ENCODE measurements at regions not wholly inside any gene's neighbourhood (a gene's known extent, or its start where the extent isn't known, plus 50 kb on each side); places are given as distances from the start of the nearest gene placed in this dataset.

- in situ Hi-C loops (cut with HindIII; ENCODE audit: low pct_unique_long_range_greater_than_20kb, low sequenced_read_pairs), result no loop called here
- Histone ChIP-seq H3K4me1 (ENCODE audit: control insufficient read depth, insufficient read depth, low read length) (no peaks in the 10 kb centered on the region), H3K4me3 (ENCODE audit: low read depth in 2 of 2, low read length in 2 of 2) (no peak overlapping the region), H3K27ac (ENCODE audit: low read length) (no peak overlapping the region), H3K27me3 (ENCODE audit: control insufficient read depth, insufficient read depth, low read length) (no peaks in the 10 kb centered on the region), H3K36me3 (ENCODE audit: control insufficient read depth, insufficient read depth, low read length) (no peaks in the 10 kb centered on the region), H3K9me3 (ENCODE audit: control insufficient read depth, insufficient read depth, low read depth, low read length) (no peaks in the 10 kb centered on the region)
- no peak for DNase-seq (ENCODE audit: low read depth, low spot score)
- ATAC-seq, result no peak
- intact Hi-C loops (cut with micrococcal nuclease; ENCODE audit: unreplicated experiment), result no loop called here
- no TSS peak for BruUV-seq (replicated peaks)
- TF ChIP-seq POLR2AphosphoS5 (IDR thresholded peaks at IDR 0.05; ENCODE audit: low read depth, low read length) (no peak), REST (IDR thresholded peaks at IDR 0.05; ENCODE audit: insufficient read depth in 1 of 2, low read depth in 2 of 2, low read length in 1 of 2) (no peak), TCF7L2 (IDR thresholded peaks at IDR 0.05; ENCODE audit: low read depth, low read length) (no peak), SIN3A (IDR thresholded peaks at IDR 0.05; ENCODE audit: borderline replicate concordance, insufficient read depth, low read depth, low read length) (no peak), CTCF (IDR thresholded peaks at IDR 0.05) (no peak)
- ChIA-PET POLR2A (no interaction called here), CTCF (no interaction called here)
Measured at GRCh38 chr11:91563176-91563575, 661.4 kb upstream of the FAT3 start.

GRCh38 chr11:91560434-91560833 is 664.2 kb upstream of the FAT3 start:
- DNase-seq (ENCODE audit: low read depth, low spot score) (no peak), ATAC-seq (no peak)
- Histone ChIP-seq H3K9me3 (ENCODE audit: control insufficient read depth, insufficient read depth, low read depth, low read length) (no peaks in the 10 kb centered on the region), H3K36me3 (ENCODE audit: control insufficient read depth, insufficient read depth, low read length) (no peaks in the 10 kb centered on the region), H3K4me3 (ENCODE audit: low read depth in 2 of 2, low read length in 2 of 2) (no peak overlapping the region), H3K4me1 (ENCODE audit: control insufficient read depth, insufficient read depth, low read length) (no peaks in the 10 kb centered on the region), H3K27me3 (ENCODE audit: control insufficient read depth, insufficient read depth, low read length) (no peaks in the 10 kb centered on the region), H3K27ac (ENCODE audit: low read length) (no peak overlapping the region)
- BruUV-seq (replicated peaks), result no TSS peak
- ChIA-PET CTCF (no interaction called here), POLR2A (no interaction called here)
- TF ChIP-seq CTCF (IDR thresholded peaks at IDR 0.05), result no peak
- TF ChIP-seq SIN3A (IDR thresholded peaks at IDR 0.05; ENCODE audit: borderline replicate concordance, insufficient read depth, low read depth, low read length), result no peak
- no peak for TF ChIP-seq POLR2AphosphoS5 (IDR thresholded peaks at IDR 0.05; ENCODE audit: low read depth, low read length)
- intact Hi-C loops (cut with micrococcal nuclease; ENCODE audit: unreplicated experiment) (no loop called here), in situ Hi-C loops (cut with HindIII; ENCODE audit: low pct_unique_long_range_greater_than_20kb, low sequenced_read_pairs) (no loop called here)

GRCh38 chr11:91538065-91538464 is 686.6 kb upstream of the FAT3 start:
- ChIA-PET CTCF (no interaction called here), POLR2A (no interaction called here)
- Histone ChIP-seq H3K27ac (ENCODE audit: low read length) (no peak overlapping the region), H3K9me3 (ENCODE audit: control insufficient read depth, insufficient read depth, low read depth, low read length) (no peaks in the 10 kb centered on the region), H3K4me1 (ENCODE audit: control insufficient read depth, insufficient read depth, low read length) (no peaks in the 10 kb centered on the region), H3K27me3 (ENCODE audit: control insufficient read depth, insufficient read depth, low read length) (no peaks in the 10 kb centered on the region), H3K4me3 (ENCODE audit: low read depth in 2 of 2, low read length in 2 of 2) (no peak overlapping the region), H3K36me3 (ENCODE audit: control insufficient read depth, insufficient read depth, low read length) (no peaks in the 10 kb centered on the region)
- intact Hi-C loops (cut with micrococcal nuclease; ENCODE audit: unreplicated experiment), result no loop called here
- BruUV-seq (replicated peaks), result no TSS peak
- DNase-seq (ENCODE audit: low read depth, low spot score) (no peak), ATAC-seq (no peak)
- no peak for TF ChIP-seq CTCF (IDR thresholded peaks at IDR 0.05)
- TF ChIP-seq TCF7L2 (IDR thresholded peaks at IDR 0.05; ENCODE audit: low read depth, low read length), result no peak
- no peak for TF ChIP-seq SIN3A (IDR thresholded peaks at IDR 0.05; ENCODE audit: borderline replicate concordance, insufficient read depth, low read depth, low read length)
- no peak for TF ChIP-seq POLR2AphosphoS5 (IDR thresholded peaks at IDR 0.05; ENCODE audit: low read depth, low read length)
- in situ Hi-C loops (cut with HindIII; ENCODE audit: low pct_unique_long_range_greater_than_20kb, low sequenced_read_pairs), result no loop called here
